ENCODE measurements at regions not wholly inside any gene's neighbourhood (a gene's known extent, or its start where the extent isn't known, plus 50 kb on each side); places are given as distances from the start of the nearest gene placed in this dataset.

- DNase-seq (ENCODE audit: low read depth), result no peak
These were observed 441.0 kb upstream of the SALL1 start for GRCh38 chr16:51592001-51592501.

- no peak for DNase-seq (ENCODE audit: low read depth)
These were observed 440.4 kb upstream of the SALL1 start for GRCh38 chr16:51591480-51591879.

- DNase-seq (ENCODE audit: low read depth), result no peak
These were observed 428.7 kb upstream of the SALL1 start for GRCh38 chr16:51579652-51580360.

- no peak for DNase-seq (ENCODE audit: low read depth)
These were observed 426.7 kb upstream of the SALL1 start for GRCh38 chr16:51577621-51578303.

- DNase-seq (ENCODE audit: low read depth), result no peak
These were observed 425.6 kb upstream of the SALL1 start for GRCh38 chr16:51576498-51577195.

- DNase-seq (ENCODE audit: low read depth), result no peak
These were observed 422.1 kb upstream of the SALL1 start for GRCh38 chr16:51573191-51573590.

GRCh38 chr16:51569203-51569931 lies 418.3 kb upstream of the SALL1 start:
- DNase-seq (ENCODE audit: low read depth), result no peak

GRCh38 chr16:51567911-51568310 lies 416.8 kb upstream of the SALL1 start:
- no peak for DNase-seq (ENCODE audit: low read depth)

- DNase-seq (ENCODE audit: low read depth), result no peak
These were observed 414.1 kb upstream of the SALL1 start for GRCh38 chr16:51565184-51565583.

- DNase-seq (ENCODE audit: low read depth), result no peak
These were observed 411.8 kb upstream of the SALL1 start for GRCh38 chr16:51562891-51563290.

GRCh38 chr16:51559901-51560300 lies 408.8 kb upstream of the SALL1 start:
- DNase-seq (ENCODE audit: low read depth), result no peak

GRCh38 chr16:51557670-51558069 lies 406.6 kb upstream of the SALL1 start:
- DNase-seq (ENCODE audit: low read depth), result no peak

GRCh38 chr16:51556694-51557340 lies 405.7 kb upstream of the SALL1 start:
- DNase-seq (ENCODE audit: low read depth), result no peak

GRCh38 chr16:51553910-51554309 lies 402.8 kb upstream of the SALL1 start:
- DNase-seq (ENCODE audit: low read depth), result no peak

- no peak for DNase-seq (ENCODE audit: low read depth)
These were observed 402.2 kb upstream of the SALL1 start for GRCh38 chr16:51553314-51553713.

- no peak for DNase-seq (ENCODE audit: low read depth)
These were observed 399.8 kb upstream of the SALL1 start for GRCh38 chr16:51550800-51551347.

GRCh38 chr16:51549836-51550235 lies 398.8 kb upstream of the SALL1 start:
- no peak for DNase-seq (ENCODE audit: low read depth)

- no peak for DNase-seq (ENCODE audit: low read depth)
These were observed 394.9 kb upstream of the SALL1 start for GRCh38 chr16:51545951-51546350.

GRCh38 chr16:51544851-51545467 lies 393.9 kb upstream of the SALL1 start:
- DNase-seq (ENCODE audit: low read depth), result no peak

GRCh38 chr16:51543971-51544370 lies 392.9 kb upstream of the SALL1 start:
- DNase-seq (ENCODE audit: low read depth), result no peak

All from stimulated activated CD8-positive, alpha-beta memory T cell treated with anti-CD3 and anti-CD28 coated beads, Interleukin-12 subunit alpha, Interleukin-12 subunit beta, amount 100 ng/mL, for 1 hour (primary cell).